ENCODE measurements at regions not wholly inside any gene's neighbourhood (a gene's known extent, or its start where the extent isn't known, plus 50 kb on each side); places are given as distances from the start of the nearest gene placed in this dataset.

DNA sequence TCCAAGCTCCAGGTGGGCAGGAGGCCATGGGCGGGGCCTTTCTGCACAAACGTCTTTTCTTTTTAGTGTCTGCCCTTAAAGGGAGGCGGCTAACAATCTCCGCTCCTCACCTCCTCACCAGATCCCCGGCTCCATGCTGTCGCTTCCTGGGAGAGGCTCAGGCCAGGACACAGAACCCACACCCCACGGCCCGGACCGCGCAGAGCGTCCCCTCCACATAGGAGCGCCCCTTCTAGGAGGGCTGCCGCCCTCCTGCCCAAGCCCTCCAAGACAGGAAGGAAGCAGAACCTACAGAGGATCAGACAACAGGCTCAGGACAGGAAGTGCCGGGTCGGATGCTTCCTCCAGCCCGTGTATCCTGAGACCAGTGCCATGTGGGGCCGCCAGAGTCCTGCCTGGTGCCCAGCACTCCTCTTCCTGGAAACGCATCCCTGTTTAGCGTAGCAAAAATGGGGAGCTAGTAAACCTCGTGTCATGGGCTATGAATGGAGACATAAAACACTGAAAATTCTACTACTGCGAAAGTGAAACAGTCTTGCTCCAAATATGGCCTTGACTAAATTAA lies 83.2 kb upstream of the ATP10A start:
- DNase-seq (no peak), ATAC-seq (no peak)
- no peaks in the 10 kb centered on the region for H3K36me3 ChIP-seq (ENCODE audit: insufficient read depth in 1 of 2, low read depth in 1 of 2)
- no peaks in the 10 kb centered on the region for H3K4me1 ChIP-seq
- H3K27ac ChIP-seq: no peak overlapping the region
- H3K9me3 ChIP-seq: no peaks in the 10 kb centered on the region
- H3K27me3 ChIP-seq (ENCODE audit: insufficient read depth in 3 of 3, low read length in 2 of 3): no peaks in the 10 kb centered on the region
- intact Hi-C loops (cut with DNase I): no loop called here
- 71 to 76% (median 74%) methylated on average over 21 of the region's 21 CpGs for WGBS, 3 donors
- no peak overlapping the region for H3K4me3 ChIP-seq
- TF ChIP-seq, protein P1, sequence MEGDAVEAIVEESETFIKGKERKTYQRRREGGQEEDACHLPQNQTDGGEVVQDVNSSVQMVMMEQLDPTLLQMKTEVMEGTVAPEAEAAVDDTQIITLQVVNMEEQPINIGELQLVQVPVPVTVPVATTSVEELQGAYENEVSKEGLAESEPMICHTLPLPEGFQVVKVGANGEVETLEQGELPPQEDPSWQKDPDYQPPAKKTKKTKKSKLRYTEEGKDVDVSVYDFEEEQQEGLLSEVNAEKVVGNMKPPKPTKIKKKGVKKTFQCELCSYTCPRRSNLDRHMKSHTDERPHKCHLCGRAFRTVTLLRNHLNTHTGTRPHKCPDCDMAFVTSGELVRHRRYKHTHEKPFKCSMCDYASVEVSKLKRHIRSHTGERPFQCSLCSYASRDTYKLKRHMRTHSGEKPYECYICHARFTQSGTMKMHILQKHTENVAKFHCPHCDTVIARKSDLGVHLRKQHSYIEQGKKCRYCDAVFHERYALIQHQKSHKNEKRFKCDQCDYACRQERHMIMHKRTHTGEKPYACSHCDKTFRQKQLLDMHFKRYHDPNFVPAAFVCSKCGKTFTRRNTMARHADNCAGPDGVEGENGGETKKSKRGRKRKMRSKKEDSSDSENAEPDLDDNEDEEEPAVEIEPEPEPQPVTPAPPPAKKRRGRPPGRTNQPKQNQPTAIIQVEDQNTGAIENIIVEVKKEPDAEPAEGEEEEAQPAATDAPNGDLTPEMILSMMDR (IDR thresholded peaks at IDR 0.05): no peak

DNA sequence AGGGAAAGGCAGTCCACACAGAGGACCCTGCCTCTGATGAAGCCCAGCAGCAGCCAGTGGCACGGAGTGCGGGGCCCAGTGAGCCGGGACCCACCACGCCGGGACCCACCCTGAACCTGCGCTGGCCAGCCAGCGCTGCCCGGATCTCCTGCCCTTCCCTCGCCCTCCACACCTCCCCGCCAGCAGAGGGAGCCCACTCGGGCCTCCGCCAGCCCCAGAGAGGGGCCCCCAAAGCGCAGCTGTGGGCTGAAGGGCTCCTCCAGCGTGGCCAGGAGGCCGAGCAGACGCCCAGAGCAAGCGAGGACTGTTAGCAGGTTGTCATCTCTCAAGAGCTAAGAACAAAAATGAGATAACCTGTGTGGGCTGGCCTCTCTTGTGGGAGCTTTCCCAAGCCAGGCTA lies 81.3 kb upstream of the ATP10A start:
- H3K27me3 ChIP-seq (ENCODE audit: insufficient read depth in 3 of 3, low read length in 2 of 3): no peaks in the 10 kb centered on the region
- no peaks in the 10 kb centered on the region for H3K36me3 ChIP-seq (ENCODE audit: insufficient read depth in 1 of 2, low read depth in 1 of 2)
- no peak for ATAC-seq
- H3K27ac ChIP-seq: no peak overlapping the region
- no peaks in the 10 kb centered on the region for H3K9me3 ChIP-seq
- H3K4me3 ChIP-seq: no peak overlapping the region
- no peak for DNase-seq
- H3K4me1 ChIP-seq: no peaks in the 10 kb centered on the region
- 87 to 95% (median 88%) methylated on average over 14 to 17 of the region's 17 CpGs for WGBS, 3 donors
- TF ChIP-seq, protein P1 (IDR thresholded peaks at IDR 0.05): no peak
- intact Hi-C loops (cut with DNase I): no loop called here

DNA sequence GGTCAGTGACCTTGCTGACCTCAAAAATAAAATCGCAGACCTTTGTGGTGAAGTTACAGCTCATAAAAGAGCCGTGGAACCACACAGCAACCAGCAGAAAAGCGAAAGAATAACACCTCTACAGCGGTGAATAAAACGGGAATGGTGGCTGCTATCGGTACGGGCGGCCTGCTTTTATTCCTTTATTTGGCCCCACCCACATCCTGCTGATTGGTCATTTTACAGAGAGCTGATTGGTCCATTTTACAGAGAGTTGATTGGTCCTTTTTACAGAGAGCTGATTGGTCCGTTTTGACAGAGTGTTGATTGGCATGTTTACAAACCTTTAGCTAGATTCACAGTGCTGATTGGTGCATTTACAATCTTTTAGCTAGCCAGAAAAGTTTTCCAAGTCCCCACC lies 80.7 kb upstream of the ATP10A start:
- Histone ChIP-seq H3K36me3 (ENCODE audit: insufficient read depth in 1 of 2, low read depth in 1 of 2) (no peaks in the 10 kb centered on the region), H3K4me1 (no peaks in the 10 kb centered on the region), H3K27ac (no peak overlapping the region), H3K27me3 (ENCODE audit: insufficient read depth in 3 of 3, low read length in 2 of 3) (no peaks in the 10 kb centered on the region), H3K9me3 (no peaks in the 10 kb centered on the region), H3K4me3 (no peak overlapping the region)
- intact Hi-C loops (cut with DNase I): no loop called here
- 74 to 85% (median 78%) methylated on average over 9 of the region's 9 CpGs for WGBS, 3 donors
- DNase-seq (no peak), ATAC-seq (no peak)
- TF ChIP-seq, protein P1 (IDR thresholded peaks at IDR 0.05): no peak

DNA sequence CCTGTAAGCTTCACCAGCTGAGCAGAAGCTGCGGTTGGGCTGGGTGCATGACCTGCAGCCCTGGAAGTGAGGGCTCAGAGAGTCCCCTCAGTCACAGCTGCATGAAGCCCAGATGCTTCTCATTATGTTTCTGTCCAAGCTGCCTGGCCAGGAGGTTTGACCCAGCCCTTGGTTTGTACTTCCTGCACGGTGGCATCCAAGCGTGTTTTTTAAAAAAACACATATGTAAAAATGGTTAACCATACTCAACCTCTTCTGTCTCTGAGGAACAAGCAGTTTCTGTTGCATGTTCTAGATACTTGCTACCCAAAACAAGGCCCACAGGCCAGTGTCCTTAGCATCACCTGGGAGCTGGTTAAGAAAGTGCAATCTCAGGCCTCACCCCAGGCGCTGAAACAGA lies 76.0 kb upstream of the ATP10A start:
- ATAC-seq (no peak), DNase-seq (no peak)
- no peaks in the 10 kb centered on the region for H3K27me3 ChIP-seq (ENCODE audit: insufficient read depth in 3 of 3, low read length in 2 of 3)
- H3K27ac ChIP-seq: no peak overlapping the region
- no peaks in the 10 kb centered on the region for H3K9me3 ChIP-seq
- H3K4me3 ChIP-seq: no peak overlapping the region
- TF ChIP-seq, protein P1 (IDR thresholded peaks at IDR 0.05): no peak
- no peaks in the 10 kb centered on the region for H3K36me3 ChIP-seq (ENCODE audit: insufficient read depth in 1 of 2, low read depth in 1 of 2)
- intact Hi-C loops (cut with DNase I): loop anchor here in 1 of 2 donors (10.0 kb wide), 1 partner anchor 244 kb away; no protein-coding TSS in a partner anchor
- 51 to 53% (median 53%) methylated on average over 4 of the region's 4 CpGs for WGBS, 3 donors
- no peaks in the 10 kb centered on the region for H3K4me1 ChIP-seq

DNA sequence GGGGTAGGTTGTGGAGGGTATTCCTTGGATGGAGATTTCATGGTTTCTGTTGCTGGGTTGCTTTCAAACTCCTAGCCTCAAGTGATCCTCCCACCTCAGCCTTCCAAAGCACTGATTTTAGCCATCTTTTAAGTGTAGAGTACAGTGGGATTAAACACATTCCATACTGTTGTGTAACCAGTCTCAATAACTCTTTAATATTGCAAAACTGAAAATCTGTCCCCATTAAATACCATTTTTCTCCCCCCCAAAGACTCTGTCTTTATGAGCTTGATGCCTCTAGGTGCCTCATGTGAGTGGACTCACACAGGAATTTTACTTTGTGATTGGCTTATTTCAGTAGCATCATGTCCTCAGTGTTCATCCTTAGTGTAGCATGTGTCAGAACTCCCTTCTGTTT lies 74.7 kb upstream of the ATP10A start:
- intact Hi-C loops (cut with DNase I): loop anchor here in 1 of 2 donors (10.0 kb wide), 1 partner anchor 243 kb away; no protein-coding TSS in a partner anchor
- TF ChIP-seq, protein P1 (IDR thresholded peaks at IDR 0.05): no peak

More for the DNA sequence above, 74.7 kb upstream of the ATP10A start:
- H3K27me3 ChIP-seq (ENCODE audit: insufficient read depth in 3 of 3, low read length in 2 of 3): no peaks in the 10 kb centered on the region
- no peak overlapping the region for H3K4me3 ChIP-seq
- no peaks in the 10 kb centered on the region for H3K4me1 ChIP-seq
- H3K27ac ChIP-seq: no peak overlapping the region
- H3K9me3 ChIP-seq: no peaks in the 10 kb centered on the region
- no peaks in the 10 kb centered on the region for H3K36me3 ChIP-seq (ENCODE audit: insufficient read depth in 1 of 2, low read depth in 1 of 2)
- ATAC-seq (no peak), DNase-seq (no peak)

Measured in psoas muscle (tissue), 7 donors.